Endothelial cell (in vitro differentiated cells): ENCODE measurements at regions not wholly inside any gene's neighbourhood (a gene's known extent, or its start where the extent isn't known, plus 50 kb on each side); places are given as distances from the start of the nearest gene placed in this dataset.

Experiments used
- DNase-seq: peaks from one replicate; pipeline ENCODE4 v3.0.0; 2021; ENCODE audit warnings: low spot score
- H3K27ac Mint-ChIP-seq: one replicate; pipeline ENCODE4 v1.8.0; 2021; ENCODE audit warnings: mixed read lengths, inconsistent platforms; ENCODE audit not compliant: unreplicated experiment
- H3K27me3 Mint-ChIP-seq: one replicate; pipeline ENCODE4 v1.8.0; 2021; ENCODE audit warnings: mild to moderate bottlenecking, moderate library complexity, mixed read lengths, inconsistent platforms; ENCODE audit not compliant: unreplicated experiment
- H3K36me3 Mint-ChIP-seq: one replicate; pipeline ENCODE4 v1.8.0; 2021; ENCODE audit warnings: mild to moderate bottlenecking, low read depth, mixed read lengths, inconsistent platforms; ENCODE audit not compliant: unreplicated experiment
- H3K4me1 Mint-ChIP-seq: one replicate; pipeline ENCODE4 v1.8.0; 2021; ENCODE audit warnings: mild to moderate bottlenecking, mixed read lengths, inconsistent platforms; ENCODE audit not compliant: unreplicated experiment
- H3K4me3 Mint-ChIP-seq: one replicate; pipeline ENCODE4 v1.8.0; 2021; ENCODE audit warnings: mild to moderate bottlenecking, mixed read lengths, inconsistent platforms; ENCODE audit not compliant: unreplicated experiment
- H3K9me3 Mint-ChIP-seq: one replicate; pipeline ENCODE4 v1.8.0; 2021; ENCODE audit warnings: mixed read lengths, inconsistent platforms; ENCODE audit not compliant: unreplicated experiment
- CTCF ChIP-seq: fragments of 200-600 bp; sonication (generic); IDR thresholded peaks from one replicate; pipeline ENCODE4 v1.5.0; 2021; ENCODE audit warnings: antibody characterized with exemption; ENCODE audit not compliant: unreplicated experiment

GRCh38 chrX:69028761-69029120, 136.5 kb downstream of the PJA1 start:
- no peak overlapping the region for H3K27ac Mint-ChIP-seq

GRCh38 chrX:69028006-69028760, 137.1 kb downstream of the PJA1 start:
- no peak for DNase-seq

More at GRCh38 chrX:69028761-69029120, 136.5 kb downstream of the PJA1 start:
- no peak for TF ChIP-seq CTCF
- no peaks in the 10 kb centered on the region for H3K9me3 Mint-ChIP-seq
- H3K4me3 Mint-ChIP-seq: no peak overlapping the region
- peaks cover 1% of the 10 kb centered on the region for H3K27me3 Mint-ChIP-seq
- DNase-seq: no peak
- H3K36me3 Mint-ChIP-seq: no peaks in the 10 kb centered on the region
- H3K4me1 Mint-ChIP-seq: peaks cover 13% of the 10 kb centered on the region

GRCh38 chrX:69027181-69028005, 137.9 kb downstream of the PJA1 start:
- DNase-seq: no peak
- Mint-ChIP-seq H3K27me3 (peaks cover 1% of the 10 kb centered on the region), H3K4me1 (peaks cover 13% of the 10 kb centered on the region), H3K36me3 (no peaks in the 10 kb centered on the region), H3K27ac (no peak overlapping the region), H3K9me3 (no peaks in the 10 kb centered on the region), H3K4me3 (no peak overlapping the region)
- no peak for TF ChIP-seq CTCF

More at GRCh38 chrX:69028006-69028760, 137.1 kb downstream of the PJA1 start:
- no peaks in the 10 kb centered on the region for H3K36me3 Mint-ChIP-seq
- peaks cover 13% of the 10 kb centered on the region for H3K4me1 Mint-ChIP-seq
- no peak overlapping the region for H3K27ac Mint-ChIP-seq
- H3K9me3 Mint-ChIP-seq: no peaks in the 10 kb centered on the region
- peaks cover 1% of the 10 kb centered on the region for H3K27me3 Mint-ChIP-seq
- TF ChIP-seq CTCF: no peak
- no peak overlapping the region for H3K4me3 Mint-ChIP-seq

- Mint-ChIP-seq H3K4me1 (peaks cover 13% of the 10 kb centered on the region), H3K36me3 (no peaks in the 10 kb centered on the region), H3K27ac (no peak overlapping the region), H3K9me3 (no peaks in the 10 kb centered on the region), H3K4me3 (no peak overlapping the region), H3K27me3 (peaks cover 1% of the 10 kb centered on the region)
- no peak for DNase-seq
- no peak for TF ChIP-seq CTCF
Measured at GRCh38 chrX:69025802-69026301, 139.4 kb downstream of the PJA1 start.

GRCh38 chrX:69024931-69025330, 140.3 kb downstream of the PJA1 start:
- H3K4me1 Mint-ChIP-seq: peaks cover 13% of the 10 kb centered on the region
- H3K27me3 Mint-ChIP-seq: peaks cover 1% of the 10 kb centered on the region
- no peaks in the 10 kb centered on the region for H3K36me3 Mint-ChIP-seq
- no peaks in the 10 kb centered on the region for H3K9me3 Mint-ChIP-seq
- no peak for TF ChIP-seq CTCF
- H3K4me3 Mint-ChIP-seq: no peak overlapping the region
- no peak for DNase-seq
- no peak overlapping the region for H3K27ac Mint-ChIP-seq
